ENCODE measurements at regions not wholly inside any gene's neighbourhood (a gene's known extent, or its start where the extent isn't known, plus 50 kb on each side); places are given as distances from the start of the nearest gene placed in this dataset.

GRCh38 chr4:186018261-186018660, 50.7 kb upstream of the TLR3 start:
- TF ChIP-seq, protein P1, sequence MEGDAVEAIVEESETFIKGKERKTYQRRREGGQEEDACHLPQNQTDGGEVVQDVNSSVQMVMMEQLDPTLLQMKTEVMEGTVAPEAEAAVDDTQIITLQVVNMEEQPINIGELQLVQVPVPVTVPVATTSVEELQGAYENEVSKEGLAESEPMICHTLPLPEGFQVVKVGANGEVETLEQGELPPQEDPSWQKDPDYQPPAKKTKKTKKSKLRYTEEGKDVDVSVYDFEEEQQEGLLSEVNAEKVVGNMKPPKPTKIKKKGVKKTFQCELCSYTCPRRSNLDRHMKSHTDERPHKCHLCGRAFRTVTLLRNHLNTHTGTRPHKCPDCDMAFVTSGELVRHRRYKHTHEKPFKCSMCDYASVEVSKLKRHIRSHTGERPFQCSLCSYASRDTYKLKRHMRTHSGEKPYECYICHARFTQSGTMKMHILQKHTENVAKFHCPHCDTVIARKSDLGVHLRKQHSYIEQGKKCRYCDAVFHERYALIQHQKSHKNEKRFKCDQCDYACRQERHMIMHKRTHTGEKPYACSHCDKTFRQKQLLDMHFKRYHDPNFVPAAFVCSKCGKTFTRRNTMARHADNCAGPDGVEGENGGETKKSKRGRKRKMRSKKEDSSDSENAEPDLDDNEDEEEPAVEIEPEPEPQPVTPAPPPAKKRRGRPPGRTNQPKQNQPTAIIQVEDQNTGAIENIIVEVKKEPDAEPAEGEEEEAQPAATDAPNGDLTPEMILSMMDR (IDR thresholded peaks at IDR 0.05): no peak
- no peak for TF ChIP-seq POLR2A (IDR thresholded peaks at IDR 0.05)

Data from heart left ventricle (tissue), 13 donors.